ENCODE measurements at regions not wholly inside any gene's neighbourhood (a gene's known extent, or its start where the extent isn't known, plus 50 kb on each side); places are given as distances from the start of the nearest gene placed in this dataset.
"Not testable (repeated sequence)": the region's sequence is repeated elsewhere in the genome, so short reads cannot be mapped to it uniquely, and the experiment has no call there.

GRCh38 chr2:59171019-59171418 lies 929.9 kb upstream of the FANCL start:
- no peaks in the 10 kb centered on the region for H3K36me3 Mint-ChIP-seq (ENCODE audit: low read depth)
- no peaks in the 10 kb centered on the region for H3K4me1 Mint-ChIP-seq
- H3K9me3 Mint-ChIP-seq = no peaks in the 10 kb centered on the region
- no peak overlapping the region for H3K27ac Mint-ChIP-seq
- no peak for TF ChIP-seq CTCF (IDR thresholded peaks at IDR 0.05; ENCODE audit: unreplicated experiment in 3 of 3)
- H3K27me3 Mint-ChIP-seq (ENCODE audit: low read depth) = no peaks in the 10 kb centered on the region
- no peak overlapping the region for H3K4me3 Mint-ChIP-seq

DNA sequence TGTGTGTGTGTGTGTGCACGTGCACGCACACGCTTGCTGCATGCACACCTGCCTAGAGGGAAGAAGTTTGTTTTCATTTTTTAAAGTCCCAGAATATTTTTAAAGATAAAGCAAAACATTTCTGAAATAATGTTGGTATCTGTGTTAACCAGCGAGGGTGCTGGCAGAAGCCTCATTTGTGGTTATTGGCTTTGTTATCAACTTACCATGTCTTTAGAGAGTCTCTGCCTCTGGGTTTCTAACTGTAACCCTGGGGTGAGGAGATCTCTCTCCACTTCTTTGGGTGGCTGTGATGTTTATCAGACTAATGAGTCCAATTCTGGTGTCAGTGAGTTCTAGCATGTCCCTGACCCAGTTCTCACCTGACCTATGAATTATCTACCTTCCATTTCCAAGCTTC lies 927.6 kb upstream of the FANCL start:
- no peaks in the 10 kb centered on the region for H3K27me3 Mint-ChIP-seq (ENCODE audit: low read depth)

DNA sequence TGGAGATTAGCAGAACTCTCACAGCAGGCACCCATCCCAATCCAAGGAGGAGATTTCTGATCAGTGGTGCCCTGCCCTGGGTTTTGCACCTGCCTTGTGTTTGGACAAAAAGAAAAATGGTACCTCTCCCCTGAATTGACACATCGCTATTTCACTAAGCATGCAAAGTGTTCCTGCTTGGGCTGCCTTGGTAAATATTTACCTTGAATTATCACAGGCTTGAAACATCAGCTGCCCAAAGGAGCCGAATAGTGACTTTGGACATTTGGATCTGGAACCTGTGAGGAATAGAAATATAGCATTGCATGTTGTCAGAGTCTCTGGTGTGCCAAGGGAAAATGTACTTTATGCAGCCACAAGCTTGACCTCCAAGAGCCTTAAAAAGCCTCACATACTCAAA lies 926.4 kb upstream of the FANCL start:
- TF ChIP-seq CTCF (IDR thresholded peaks at IDR 0.05; ENCODE audit: unreplicated experiment in 3 of 3) = no peak
- Mint-ChIP-seq H3K9me3 (no peaks in the 10 kb centered on the region), H3K36me3 (ENCODE audit: low read depth) (no peaks in the 10 kb centered on the region), H3K4me3 (no peak overlapping the region), H3K27ac (no peak overlapping the region), H3K27me3 (ENCODE audit: low read depth) (no peaks in the 10 kb centered on the region), H3K4me1 (no peaks in the 10 kb centered on the region)

More for the DNA sequence above, 927.6 kb upstream of the FANCL start:
- H3K36me3 Mint-ChIP-seq (ENCODE audit: low read depth) = no peaks in the 10 kb centered on the region
- no peak overlapping the region for H3K4me3 Mint-ChIP-seq
- H3K4me1 Mint-ChIP-seq = no peaks in the 10 kb centered on the region
- H3K9me3 Mint-ChIP-seq = no peaks in the 10 kb centered on the region
- TF ChIP-seq CTCF (IDR thresholded peaks at IDR 0.05; ENCODE audit: unreplicated experiment in 3 of 3) = no peak
- H3K27ac Mint-ChIP-seq = no peak overlapping the region

- H3K4me1 Mint-ChIP-seq; H3K4me3 Mint-ChIP-seq; H3K36me3 Mint-ChIP-seq (ENCODE audit: low read depth); H3K27ac Mint-ChIP-seq; H3K27me3 Mint-ChIP-seq (ENCODE audit: low read depth); H3K9me3 Mint-ChIP-seq: not testable (repeated sequence)
These were observed 916.8 kb upstream of the FANCL start for GRCh38 chr2:59157908-59158307.

DNA sequence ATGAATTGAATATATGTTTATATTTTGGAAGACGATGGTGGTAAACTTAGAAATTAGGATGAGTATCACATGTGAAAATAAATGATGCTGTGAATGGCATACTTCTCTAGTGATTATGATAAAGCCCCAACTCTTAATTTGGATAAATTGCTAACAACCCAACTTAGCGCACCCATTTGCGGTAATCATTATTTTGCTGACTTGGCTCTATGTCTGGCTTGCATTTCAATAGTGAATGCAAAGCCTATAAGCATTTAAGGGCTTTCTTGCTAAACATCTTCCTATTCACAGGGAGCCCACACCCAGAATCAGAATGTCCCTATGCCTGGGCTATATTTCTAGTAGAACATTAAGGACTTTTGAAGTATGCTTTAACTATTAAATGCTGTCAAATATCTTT lies 910.7 kb upstream of the FANCL start:
- H3K4me3 Mint-ChIP-seq = no peak overlapping the region
- no peaks in the 10 kb centered on the region for H3K4me1 Mint-ChIP-seq
- H3K9me3 Mint-ChIP-seq = no peaks in the 10 kb centered on the region
- H3K27me3 Mint-ChIP-seq (ENCODE audit: low read depth) = no peaks in the 10 kb centered on the region
- TF ChIP-seq CTCF (IDR thresholded peaks at IDR 0.05; ENCODE audit: unreplicated experiment in 3 of 3) = no peak
- H3K36me3 Mint-ChIP-seq (ENCODE audit: low read depth) = no peaks in the 10 kb centered on the region
- H3K27ac Mint-ChIP-seq = no peak overlapping the region

DNA sequence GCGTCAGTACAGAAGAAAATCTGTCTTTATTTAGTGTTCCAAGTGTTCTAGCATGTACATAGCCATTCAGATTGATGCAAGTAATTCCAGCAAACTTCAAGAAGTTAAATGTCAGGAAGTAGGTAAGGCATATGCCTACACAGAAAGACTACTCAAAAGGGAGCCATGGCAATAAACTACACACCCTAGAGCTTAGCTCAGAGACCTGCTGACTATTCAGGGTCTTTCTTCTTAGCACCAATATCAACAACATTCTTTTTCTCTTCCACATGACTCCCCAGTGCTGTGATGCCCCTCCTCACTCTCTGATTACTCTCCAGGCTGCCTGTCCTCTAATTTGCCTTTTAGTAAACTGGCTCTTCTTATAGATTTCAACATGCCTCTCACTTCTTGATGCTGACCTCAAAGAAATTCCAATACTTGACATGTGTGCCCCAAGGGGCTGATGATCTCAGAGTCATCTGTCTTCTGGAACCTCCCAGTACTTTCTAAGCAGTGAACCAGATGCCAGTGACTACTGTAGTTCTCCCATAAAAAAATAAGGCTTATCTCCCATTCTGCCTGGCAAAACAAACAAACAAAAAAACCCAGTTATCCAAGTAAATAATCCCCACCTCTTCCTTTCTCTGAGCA lies 909.2 kb upstream of the FANCL start:
- Mint-ChIP-seq H3K27ac (no peak overlapping the region), H3K4me3 (no peak overlapping the region), H3K4me1 (no peaks in the 10 kb centered on the region), H3K36me3 (ENCODE audit: low read depth) (no peaks in the 10 kb centered on the region), H3K27me3 (ENCODE audit: low read depth) (no peaks in the 10 kb centered on the region), H3K9me3 (no peaks in the 10 kb centered on the region)
- TF ChIP-seq CTCF (IDR thresholded peaks at IDR 0.05; ENCODE audit: unreplicated experiment in 3 of 3) = no peak

All from nephron (organoid).